HUES64 (cell line): ENCODE measurements at regions not wholly inside any gene's neighbourhood (a gene's known extent, or its start where the extent isn't known, plus 50 kb on each side); places are given as distances from the start of the nearest gene placed in this dataset.
"Not testable (repeated sequence)": the region's sequence is repeated elsewhere in the genome, so short reads cannot be mapped to it uniquely, and the experiment has no call there.

ENCODE experiments used
- H3K27ac ChIP-seq: 2 replicates; pipeline ENCODE4 v1.7.0; 2013; ENCODE audit warnings: low read depth, low read length, inconsistent platforms
- H3K27me3 ChIP-seq: 2 replicates; pipeline ENCODE4 v1.6.1; 2013; ENCODE audit warnings: mild to moderate bottlenecking, low read length; ENCODE audit not compliant: insufficient read depth
- H3K36me3 ChIP-seq: 2 replicates; pipeline ENCODE4 v1.6.1; 2013; ENCODE audit warnings: mild to moderate bottlenecking, low read length; ENCODE audit not compliant: insufficient read depth
- H3K4me1 ChIP-seq: 2 replicates; pipeline ENCODE4 v1.6.1; 2013; ENCODE audit warnings: mild to moderate bottlenecking, low read length, moderate library complexity; ENCODE audit not compliant: insufficient read depth
- H3K4me3 ChIP-seq: 2 replicates; pipeline ENCODE4 v1.5.1; 2013; ENCODE audit warnings: mild to moderate bottlenecking, low read length, moderate library complexity
- H3K9ac ChIP-seq: 2 replicates; pipeline ENCODE4 v1.6.1; 2013; ENCODE audit warnings: mild to moderate bottlenecking, low read depth, low read length
- H3K9me3 ChIP-seq: 2 replicates; pipeline ENCODE4 v1.6.1; 2013; ENCODE audit warnings: low read depth, low read length; ENCODE audit not compliant: insufficient read depth
- WGBS: fragments of 150-250, 120-280 bp; methylation state at CpG from one replicate; pipeline ENCODE4 v1.1.7; 2013; ENCODE audit warnings: missing lambda C conversion rate; 5-methylcytosine and 5-hydroxymethylcytosine counted together

- Histone ChIP-seq H3K27me3 (no peaks in the 10 kb centered on the region), H3K9me3 (no peaks in the 10 kb centered on the region), H3K9ac (no peak overlapping the region), H3K36me3 (no peaks in the 10 kb centered on the region), H3K4me1 (no peaks in the 10 kb centered on the region), H3K27ac (no peak overlapping the region), H3K4me3 (no peak overlapping the region)
- no CpG with 5 or more reads among the region's 3 CpGs for WGBS
Observed at GRCh38 chr3:146709969-146710368, 104.8 kb upstream of the PLSCR5 start.

- Histone ChIP-seq H3K4me1 (no peaks in the 10 kb centered on the region), H3K9me3 (no peaks in the 10 kb centered on the region), H3K9ac (no peak overlapping the region), H3K27me3 (no peaks in the 10 kb centered on the region), H3K4me3 (no peak overlapping the region), H3K36me3 (no peaks in the 10 kb centered on the region), H3K27ac (no peak overlapping the region)
- WGBS = 100% methylated on average over 2 of the region's 2 CpGs
Observed at GRCh38 chr3:146705225-146705624, 100.1 kb upstream of the PLSCR5 start.

- Histone ChIP-seq H3K27me3 (no peaks in the 10 kb centered on the region), H3K4me1 (no peaks in the 10 kb centered on the region), H3K36me3 (no peaks in the 10 kb centered on the region), H3K4me3 (no peak overlapping the region), H3K9ac (no peak overlapping the region), H3K27ac (no peak overlapping the region), H3K9me3 (no peaks in the 10 kb centered on the region)
- 93% methylated on average over 5 of the region's 5 CpGs for WGBS
Observed at GRCh38 chr3:146702237-146702636, 97.1 kb upstream of the PLSCR5 start.

GRCh38 chr3:146701246-146701645 lies 96.1 kb upstream of the PLSCR5 start:
- 95% methylated on average over 3 of the region's 3 CpGs for WGBS
- no peak overlapping the region for H3K4me3 ChIP-seq
- H3K9me3 ChIP-seq = no peaks in the 10 kb centered on the region
- H3K9ac ChIP-seq = no peak overlapping the region
- no peak overlapping the region for H3K27ac ChIP-seq
- no peaks in the 10 kb centered on the region for H3K27me3 ChIP-seq
- no peaks in the 10 kb centered on the region for H3K36me3 ChIP-seq
- H3K4me1 ChIP-seq = no peaks in the 10 kb centered on the region

- not testable (repeated sequence) for H3K4me1 ChIP-seq, H3K36me3 ChIP-seq, H3K27ac ChIP-seq, H3K9ac ChIP-seq, H3K4me3 ChIP-seq, H3K27me3 ChIP-seq, H3K9me3 ChIP-seq
Observed at GRCh38 chr3:146700025-146700424, 94.9 kb upstream of the PLSCR5 start.

- Histone ChIP-seq H3K4me3 (no peak overlapping the region), H3K4me1 (no peaks in the 10 kb centered on the region), H3K27ac (no peak overlapping the region), H3K9me3 (no peaks in the 10 kb centered on the region), H3K9ac (no peak overlapping the region), H3K27me3 (no peaks in the 10 kb centered on the region), H3K36me3 (no peaks in the 10 kb centered on the region)
- 94% methylated on average over 2 of the region's 2 CpGs for WGBS
Observed at GRCh38 chr3:146692254-146692653, 87.1 kb upstream of the PLSCR5 start.

GRCh38 chr3:146685050-146685814 lies 80.1 kb upstream of the PLSCR5 start:
- H3K4me1 ChIP-seq = no peaks in the 10 kb centered on the region
- no peaks in the 10 kb centered on the region for H3K36me3 ChIP-seq
- no peak overlapping the region for H3K27ac ChIP-seq
- 91% methylated on average over 8 of the region's 8 CpGs for WGBS
- H3K9me3 ChIP-seq = no peaks in the 10 kb centered on the region
- H3K9ac ChIP-seq = no peak overlapping the region
- no peaks in the 10 kb centered on the region for H3K27me3 ChIP-seq
- H3K4me3 ChIP-seq = no peak overlapping the region

GRCh38 chr3:146682171-146682570 lies 77.0 kb upstream of the PLSCR5 start:
- H3K4me3 ChIP-seq = no peak overlapping the region
- H3K27me3 ChIP-seq = no peaks in the 10 kb centered on the region
- H3K9me3 ChIP-seq = no peaks in the 10 kb centered on the region
- WGBS = 90% methylated on average over 4 of the region's 5 CpGs
- H3K4me1 ChIP-seq = no peaks in the 10 kb centered on the region
- H3K36me3 ChIP-seq = no peaks in the 10 kb centered on the region
- H3K9ac ChIP-seq = no peak overlapping the region
- H3K27ac ChIP-seq = no peak overlapping the region

- Histone ChIP-seq H3K36me3 (no peaks in the 10 kb centered on the region), H3K27ac (no peak overlapping the region), H3K27me3 (no peaks in the 10 kb centered on the region), H3K9ac (no peak overlapping the region), H3K4me3 (no peak overlapping the region), H3K4me1 (no peaks in the 10 kb centered on the region), H3K9me3 (no peaks in the 10 kb centered on the region)
- WGBS = 86% methylated on average over 4 of the region's 4 CpGs
Observed at GRCh38 chr3:146680617-146681016, 75.5 kb upstream of the PLSCR5 start.

- WGBS = no CpG with 5 or more reads among the region's 3 CpGs
- Histone ChIP-seq H3K4me1 (no peaks in the 10 kb centered on the region), H3K36me3 (no peaks in the 10 kb centered on the region), H3K27ac (no peak overlapping the region), H3K9ac (no peak overlapping the region), H3K9me3 (no peaks in the 10 kb centered on the region), H3K27me3 (no peaks in the 10 kb centered on the region), H3K4me3 (no peak overlapping the region)
Observed at GRCh38 chr3:146679995-146680394, 74.8 kb upstream of the PLSCR5 start.

- Histone ChIP-seq H3K9ac (no peak overlapping the region), H3K27ac (no peak overlapping the region), H3K36me3 (no peaks in the 10 kb centered on the region), H3K4me1 (no peaks in the 10 kb centered on the region), H3K9me3 (no peaks in the 10 kb centered on the region), H3K27me3 (no peaks in the 10 kb centered on the region), H3K4me3 (no peak overlapping the region)
- 91% methylated on average over 3 of the region's 3 CpGs for WGBS
Observed at GRCh38 chr3:146679191-146679590, 74.0 kb upstream of the PLSCR5 start.

GRCh38 chr3:146672941-146673340 lies 67.8 kb upstream of the PLSCR5 start:
- Histone ChIP-seq H3K27ac (no peak overlapping the region), H3K36me3 (no peaks in the 10 kb centered on the region), H3K4me1 (0 out of 2 replicates have a peak, but pooled peaks cover 5% of the 10 kb centered on the region), H3K9me3 (no peaks in the 10 kb centered on the region), H3K4me3 (no peak overlapping the region), H3K9ac (no peak overlapping the region), H3K27me3 (no peaks in the 10 kb centered on the region)
- WGBS = no CpG with 5 or more reads among the region's 2 CpGs
